GM21423 (cell line): ENCODE measurements at regions not wholly inside any gene's neighbourhood (a gene's known extent, or its start where the extent isn't known, plus 50 kb on each side); places are given as distances from the start of the nearest gene placed in this dataset.

Source experiments
- ATAC-seq: cut with Tn5 transposase; IDR thresholded peaks from one replicate; pipeline ENCODE4 v1.9.1; 2021; ENCODE audit warnings: mild to moderate bottlenecking, moderate library complexity; ENCODE audit not compliant: unreplicated experiment

DNA sequence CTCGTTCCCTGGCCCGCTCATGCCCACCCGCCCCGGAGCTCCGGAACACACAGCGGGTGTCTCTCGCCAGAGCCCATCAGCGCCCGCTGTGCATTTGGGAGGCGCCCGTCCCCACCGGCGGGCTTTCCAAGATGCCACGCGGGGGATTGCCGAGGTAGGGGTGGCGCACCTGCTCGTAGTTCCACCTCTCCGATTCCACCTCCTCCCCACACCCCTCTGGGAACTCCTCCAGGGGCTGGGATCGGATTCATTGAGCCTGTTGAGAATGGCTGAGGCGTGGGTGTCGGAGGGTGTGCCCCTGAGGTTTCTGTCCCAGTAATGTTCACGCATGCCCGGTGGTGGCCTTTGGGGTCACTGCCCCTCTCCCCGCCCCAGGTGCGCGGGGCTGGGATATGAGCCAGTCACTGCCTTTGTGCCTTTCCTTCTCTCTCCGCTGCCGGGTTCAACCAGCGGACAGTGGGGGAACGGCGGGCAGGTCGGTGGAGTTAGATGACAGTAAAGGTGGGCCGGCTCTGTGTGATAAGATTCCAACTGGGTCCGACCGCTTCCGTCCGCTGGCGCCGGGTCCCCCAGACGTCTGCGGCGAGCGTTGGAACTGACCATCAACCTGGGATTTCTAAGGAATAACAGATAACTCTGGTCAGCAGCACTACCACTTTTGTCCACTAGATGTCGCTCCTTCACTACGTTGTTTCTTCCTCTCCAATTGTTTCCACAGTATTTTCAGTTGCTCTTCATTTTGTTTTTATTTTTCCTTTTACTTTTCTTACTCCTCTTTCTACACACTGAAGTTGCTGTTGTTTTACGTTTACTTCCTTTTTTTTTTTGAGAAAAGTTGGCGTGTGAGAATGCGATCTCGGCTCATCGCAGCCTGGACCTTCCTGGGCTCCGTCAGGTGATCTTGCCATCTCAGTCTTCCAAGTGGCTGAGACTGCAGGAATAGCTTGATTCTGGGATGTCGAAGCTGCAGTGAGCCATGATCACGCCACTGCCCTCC lies 178.1 kb upstream of the ALG10B start:
- peak; percentile 79 for ATAC-seq

GRCh38 chr12:38139456-38139855 lies 177.1 kb upstream of the ALG10B start:
- no peak for ATAC-seq

GRCh38 chr12:38141239-38141638 lies 175.3 kb upstream of the ALG10B start:
- no peak for ATAC-seq

DNA sequence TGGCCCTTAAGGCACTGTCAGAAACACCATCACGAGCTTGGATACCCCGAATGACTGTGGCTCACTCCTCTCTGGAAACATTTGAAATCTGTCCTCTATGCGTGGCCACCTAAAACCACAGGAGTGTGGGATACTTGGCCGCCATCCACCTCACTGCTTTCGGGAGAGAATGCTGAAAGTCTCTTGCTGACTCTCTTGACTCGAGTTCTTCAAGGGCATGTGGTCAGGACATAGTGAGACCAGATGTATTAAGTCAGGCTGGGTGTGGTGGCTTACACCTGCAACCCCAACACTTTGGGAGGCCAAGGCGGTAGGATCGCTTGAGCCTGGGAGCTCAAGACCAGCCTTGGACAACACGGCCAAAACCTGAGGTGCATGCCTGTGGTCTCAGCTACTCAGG lies 174.7 kb upstream of the ALG10B start:
- no peak for ATAC-seq

DNA sequence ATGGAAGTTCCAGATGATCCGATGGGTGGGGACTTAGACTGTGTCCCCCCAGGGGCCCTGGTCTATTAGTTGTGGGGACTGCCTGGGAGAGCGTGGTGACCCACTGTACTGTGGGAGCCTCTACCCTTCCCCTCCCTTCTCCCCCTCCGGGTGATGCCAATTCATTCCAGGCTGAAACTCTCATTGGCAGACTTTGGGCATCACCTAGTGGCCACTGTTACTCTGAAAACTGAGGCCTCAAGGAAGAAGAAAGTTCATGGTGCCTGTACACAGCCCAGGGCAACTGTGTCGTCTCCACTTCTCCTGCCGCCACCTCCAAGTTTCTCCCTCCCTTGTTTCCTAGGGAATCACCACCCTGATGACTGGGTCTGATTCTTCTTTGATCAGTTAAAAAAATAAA lies 173.6 kb upstream of the ALG10B start:
- ATAC-seq: no peak

GRCh38 chr12:38144049-38144448 lies 172.5 kb upstream of the ALG10B start:
- no peak for ATAC-seq

GRCh38 chr12:38144601-38145436 lies 171.8 kb upstream of the ALG10B start:
- no peak for ATAC-seq

DNA sequence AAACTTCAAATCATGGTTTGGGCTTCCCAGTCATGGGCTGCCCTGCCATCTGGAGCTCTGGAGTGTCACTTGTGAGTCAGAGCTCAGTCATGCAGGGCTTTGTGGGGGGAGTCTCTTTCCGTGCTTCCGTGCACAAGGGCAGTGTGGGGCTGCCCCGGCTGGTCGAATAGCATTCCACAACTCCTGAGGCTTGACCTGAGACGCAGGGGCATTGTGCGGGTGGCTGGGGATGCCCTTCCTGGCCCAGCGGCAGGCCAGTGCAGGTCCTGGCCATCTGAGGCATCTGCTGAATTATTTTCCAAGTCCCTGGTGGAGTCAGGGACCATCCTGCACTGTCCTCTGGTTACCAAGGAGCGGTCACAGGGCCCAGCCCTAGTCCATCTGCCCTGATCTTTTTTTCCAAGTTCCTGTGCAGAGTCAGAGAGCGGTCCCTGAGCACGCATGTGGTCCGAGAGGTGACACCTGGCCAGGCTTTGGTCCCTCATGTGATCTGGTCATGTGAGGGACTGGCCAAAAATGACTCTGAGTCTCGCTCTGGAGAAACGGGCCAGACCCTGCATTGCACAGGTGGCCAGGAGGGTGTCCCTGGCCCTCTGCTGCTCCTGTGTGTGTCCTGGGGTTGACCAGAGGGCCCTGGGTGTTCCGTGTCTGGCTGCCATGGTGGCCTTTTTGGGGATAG lies 167.0 kb upstream of the ALG10B start:
- no peak for ATAC-seq

DNA sequence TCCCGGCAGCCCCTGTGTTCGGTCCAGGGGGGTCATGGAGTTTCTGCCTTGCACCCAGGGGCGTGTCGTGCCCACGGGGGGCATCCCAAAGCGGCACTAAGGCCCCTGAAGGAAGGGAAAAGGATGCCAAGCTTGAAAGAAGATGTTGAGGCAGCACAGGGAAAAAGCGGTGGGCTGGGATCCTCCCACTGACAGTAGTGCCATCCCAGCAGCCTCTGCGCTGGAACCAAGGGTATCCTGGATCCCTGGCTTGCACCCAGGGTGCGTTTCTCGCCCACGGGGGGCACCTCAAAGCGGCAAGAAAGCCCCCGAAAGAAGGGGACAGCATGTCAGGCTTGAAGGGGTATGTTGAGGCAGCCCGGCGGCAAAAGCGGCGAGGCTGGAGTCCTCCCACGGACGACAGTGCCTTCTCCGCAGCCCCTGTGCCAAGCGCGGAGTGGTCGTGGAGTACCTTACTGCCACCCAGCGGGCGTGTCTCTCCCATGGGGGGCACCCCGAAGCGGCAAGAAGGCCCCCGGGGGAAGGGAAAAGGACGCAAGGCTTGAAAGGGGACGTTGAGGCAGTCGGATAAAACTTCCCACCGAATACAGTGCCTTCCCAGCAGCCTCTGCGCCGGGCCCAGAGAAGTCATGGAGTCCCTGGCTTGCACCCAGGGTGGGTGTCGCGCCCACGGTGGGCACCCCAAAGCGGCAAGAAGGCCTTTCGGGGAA lies 164.4 kb upstream of the ALG10B start:
- ATAC-seq: no peak

DNA sequence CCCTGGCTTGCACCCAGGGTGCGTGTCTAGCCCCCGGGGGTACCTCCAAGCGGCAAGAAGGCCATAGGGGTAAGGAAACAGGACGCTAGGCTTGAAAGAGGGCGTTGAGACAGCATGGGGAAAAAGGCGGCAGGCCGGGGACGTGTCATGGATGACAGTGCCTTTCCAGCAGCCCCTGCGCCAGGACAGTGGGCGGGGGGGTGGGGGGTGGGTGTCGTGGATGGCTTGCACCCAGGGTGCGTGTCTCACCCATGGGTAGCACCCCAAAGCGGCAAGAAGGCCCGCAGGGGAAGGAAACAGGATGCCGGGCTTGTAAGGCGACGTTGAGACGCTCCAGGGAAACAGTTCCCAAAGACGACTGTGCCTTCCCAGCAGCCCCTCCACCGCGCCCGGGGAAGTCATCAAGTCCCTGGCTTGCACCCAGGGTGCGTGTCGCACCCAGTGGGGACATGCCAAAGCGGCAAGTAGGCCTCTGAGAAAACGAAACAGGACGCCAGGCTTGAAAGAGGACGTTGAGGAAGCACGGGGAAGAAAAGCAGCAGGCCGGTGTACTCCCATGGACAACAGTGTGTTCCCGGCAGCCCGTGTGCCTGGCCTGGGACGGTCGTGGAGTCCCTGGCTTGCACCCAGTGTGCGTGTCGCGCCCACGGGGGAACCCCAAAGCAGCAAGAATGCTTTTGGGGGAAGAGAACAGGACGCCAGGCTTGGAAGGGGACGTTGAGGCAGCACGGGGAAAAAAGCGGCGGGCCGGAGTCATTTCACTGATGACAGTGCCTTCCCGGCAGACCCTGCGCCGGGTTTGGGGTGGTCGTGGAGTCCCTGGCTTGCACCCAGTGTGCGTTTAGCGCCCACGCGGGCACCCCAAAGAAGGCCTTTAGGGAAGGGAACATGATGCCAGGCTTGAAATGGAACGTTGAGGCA lies 163.5 kb upstream of the ALG10B start:
- no peak for ATAC-seq

GRCh38 chr12:38153737-38154061 lies 162.9 kb upstream of the ALG10B start:
- ATAC-seq: no peak

GRCh38 chr12:38154096-38155019 lies 162.2 kb upstream of the ALG10B start:
- ATAC-seq: no peak

- no peak for ATAC-seq
Observed at GRCh38 chr12:38155020-38155395, 161.6 kb upstream of the ALG10B start.

GRCh38 chr12:38155526-38156496 lies 160.8 kb upstream of the ALG10B start:
- ATAC-seq: no peak

GRCh38 chr12:38156497-38157245 lies 159.9 kb upstream of the ALG10B start:
- no peak for ATAC-seq

GRCh38 chr12:38157274-38157932 lies 159.2 kb upstream of the ALG10B start:
- ATAC-seq: no peak
